ENCODE measurements at regions not wholly inside any gene's neighbourhood (a gene's known extent, or its start where the extent isn't known, plus 50 kb on each side); places are given as distances from the start of the nearest gene placed in this dataset.
"Not testable (repeated sequence)": the region's sequence is repeated elsewhere in the genome, so short reads cannot be mapped to it uniquely, and the experiment has no call there.

- TF ChIP-seq ZFX (IDR thresholded peaks at IDR 0.05; ENCODE audit: borderline replicate concordance) (no peak), CTCF (IDR thresholded peaks at IDR 0.05) (no peak)
- H3K27ac ChIP-seq: no peak overlapping the region
Observed at GRCh38 chr6:126959765-126960164, 158.7 kb upstream of the RSPO3 start.

GRCh38 chr6:126963077-126963809 is 155.2 kb upstream of the RSPO3 start:
- H3K27ac ChIP-seq: no peak overlapping the region
- no peak for TF ChIP-seq CTCF (IDR thresholded peaks at IDR 0.05)
- no peak for TF ChIP-seq ZFX (IDR thresholded peaks at IDR 0.05; ENCODE audit: borderline replicate concordance)

GRCh38 chr6:126967296-126968005 is 151.0 kb upstream of the RSPO3 start:
- no peak overlapping the region for H3K27ac ChIP-seq
- TF ChIP-seq CTCF (IDR thresholded peaks at IDR 0.05): no peak
- no peak for TF ChIP-seq ZFX (IDR thresholded peaks at IDR 0.05; ENCODE audit: borderline replicate concordance)

- no peak overlapping the region for H3K27ac ChIP-seq
- TF ChIP-seq CTCF (IDR thresholded peaks at IDR 0.05) (no peak), ZFX (IDR thresholded peaks at IDR 0.05; ENCODE audit: borderline replicate concordance) (no peak)
Observed at GRCh38 chr6:126976253-126976797, 142.1 kb upstream of the RSPO3 start.

GRCh38 chr6:126983779-126984178 is 134.7 kb upstream of the RSPO3 start:
- no peak overlapping the region for H3K27ac ChIP-seq
- TF ChIP-seq ZFX (IDR thresholded peaks at IDR 0.05; ENCODE audit: borderline replicate concordance) (no peak), CTCF (IDR thresholded peaks at IDR 0.05) (no peak)

- not testable (repeated sequence) for H3K27ac ChIP-seq
Observed at GRCh38 chr6:126988125-126988524, 130.3 kb upstream of the RSPO3 start.

- TF ChIP-seq ZFX (IDR thresholded peaks at IDR 0.05; ENCODE audit: borderline replicate concordance) (no peak), CTCF (IDR thresholded peaks at IDR 0.05) (no peak)
- no peak overlapping the region for H3K27ac ChIP-seq
Observed at GRCh38 chr6:127000631-127001030, 117.8 kb upstream of the RSPO3 start.
